Amniotic stem cell (primary cell): ENCODE measurements at regions not wholly inside any gene's neighbourhood (a gene's known extent, or its start where the extent isn't known, plus 50 kb on each side); places are given as distances from the start of the nearest gene placed in this dataset.

Experiments
- DNase-seq: peaks from one replicate; lab custom pipeline; 2025; lab: John Stamatoyannopoulos, UW

- no peak for DNase-seq
Observed at GRCh38 chr16:62564291-62564690, 528.1 kb upstream of the CDH8 start.

DNA sequence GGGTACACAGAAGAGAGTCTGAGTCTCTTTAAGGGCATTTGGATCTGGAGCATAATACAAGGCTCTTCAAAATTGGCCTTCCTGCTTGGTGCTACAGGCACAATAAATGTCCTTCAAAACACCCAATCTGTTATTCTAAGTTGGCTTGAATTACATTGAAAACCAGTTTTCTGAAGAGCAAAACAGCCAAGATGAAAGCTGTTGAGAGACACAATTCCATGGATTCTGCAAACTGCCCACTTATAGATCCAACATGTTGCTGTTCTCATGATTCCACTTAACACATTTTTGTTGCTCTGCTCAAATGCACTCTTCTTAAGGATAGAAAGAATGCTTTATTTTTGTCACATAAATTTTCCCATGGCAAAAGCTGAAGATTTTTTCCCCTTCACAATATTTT, 525.9 kb upstream of the CDH8 start:
- no peak for DNase-seq

GRCh38 chr16:62549875-62550274, 513.6 kb upstream of the CDH8 start:
- DNase-seq, result no peak

GRCh38 chr16:62548095-62548494, 511.9 kb upstream of the CDH8 start:
- no peak for DNase-seq

GRCh38 chr16:62546701-62547100, 510.5 kb upstream of the CDH8 start:
- DNase-seq, result no peak

DNA sequence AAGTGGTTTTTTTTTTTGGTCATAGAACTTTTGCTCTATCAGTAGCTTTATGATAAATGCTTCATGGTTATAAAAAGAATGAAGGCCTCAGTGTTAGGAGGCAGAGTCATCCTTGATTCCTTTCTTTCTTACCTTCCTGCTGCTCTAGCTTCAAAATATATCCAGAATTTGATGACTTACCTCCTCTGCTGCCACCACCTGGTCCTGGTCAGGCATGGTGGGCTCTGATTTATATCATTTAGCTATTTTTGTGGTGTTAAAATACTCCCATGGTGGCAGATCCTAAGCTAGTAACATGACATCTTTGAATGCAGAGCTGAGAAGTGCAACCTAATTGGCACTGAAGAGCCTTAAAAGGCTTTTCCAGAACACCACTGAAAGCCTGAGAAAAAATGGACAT, 508.8 kb upstream of the CDH8 start:
- DNase-seq, result no peak

GRCh38 chr16:62543516-62543915, 507.3 kb upstream of the CDH8 start:
- no peak for DNase-seq

GRCh38 chr16:62539657-62540056, 503.4 kb upstream of the CDH8 start:
- no peak for DNase-seq

- no peak for DNase-seq
Observed at GRCh38 chr16:62530426-62530825, 494.2 kb upstream of the CDH8 start.

- DNase-seq, result no peak
Observed at GRCh38 chr16:62516001-62516400, 479.8 kb upstream of the CDH8 start.

DNA sequence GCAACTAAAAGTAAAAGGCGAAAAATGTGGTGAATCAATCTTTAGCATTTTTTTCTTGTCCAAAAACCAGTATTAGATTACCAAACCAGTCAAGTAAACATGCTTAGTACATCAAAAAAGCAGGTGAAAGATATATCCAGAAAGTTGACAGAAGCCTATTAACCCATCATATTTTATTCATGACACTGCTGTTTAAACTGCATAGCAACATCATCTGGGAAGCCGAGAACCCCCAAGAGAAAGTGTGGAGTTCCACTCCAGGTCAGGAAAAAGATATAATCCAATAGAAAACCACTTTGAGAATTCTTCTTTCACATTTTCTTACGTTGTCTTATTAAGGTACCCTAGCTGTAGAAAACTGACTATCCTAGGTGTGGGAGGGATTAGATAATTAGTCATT, 466.8 kb upstream of the CDH8 start:
- no peak for DNase-seq

DNA sequence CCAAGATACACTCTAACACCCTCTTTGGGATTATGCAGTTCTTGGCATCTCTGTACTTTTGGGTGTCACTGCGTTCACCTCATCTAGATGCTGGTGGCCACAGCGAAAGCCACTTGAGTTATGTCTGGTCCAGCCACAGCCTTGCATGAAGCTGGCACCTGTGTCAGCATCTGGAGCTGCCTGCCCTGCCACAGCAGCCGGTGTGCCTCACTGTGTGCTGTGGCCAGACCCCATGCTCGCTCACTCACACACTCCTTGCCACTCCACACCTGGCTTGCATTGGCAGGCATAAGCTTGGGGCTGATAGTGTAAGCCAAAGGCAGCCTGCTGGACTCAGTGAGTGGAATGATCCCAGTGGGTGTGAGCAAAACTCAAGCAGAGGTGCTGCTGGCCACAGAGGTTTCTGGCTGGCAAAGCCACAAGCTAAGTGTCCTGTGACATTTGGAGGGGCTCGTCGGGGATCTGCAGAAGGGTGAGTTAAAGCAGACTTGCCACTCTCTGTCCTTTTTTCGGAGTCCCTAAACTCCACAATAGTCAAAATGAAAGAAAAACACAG, 442.7 kb upstream of the CDH8 start:
- no peak for DNase-seq

GRCh38 chr16:62477796-62478195, 441.6 kb upstream of the CDH8 start:
- DNase-seq, result no peak

DNA sequence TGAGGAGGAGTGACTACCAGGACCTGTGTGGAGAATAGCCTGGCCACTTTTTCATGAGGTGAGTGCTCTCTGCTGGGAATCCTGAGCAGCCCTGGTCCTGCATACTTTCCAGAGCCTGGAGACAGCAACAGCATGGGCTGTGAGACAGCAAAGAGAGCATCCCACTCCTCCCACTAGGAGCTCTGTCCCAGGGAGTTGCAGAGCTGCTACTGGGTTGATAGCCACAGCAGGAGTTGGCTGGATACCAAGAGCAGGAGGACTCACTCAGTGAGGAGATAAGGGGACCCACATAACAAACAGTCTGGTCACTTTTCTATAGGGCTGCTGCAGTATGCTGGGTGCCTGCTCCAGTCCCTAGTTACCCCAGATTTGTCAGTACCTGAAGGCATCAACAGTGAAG, 439.3 kb upstream of the CDH8 start:
- DNase-seq, result no peak

- DNase-seq, result no peak
Observed at GRCh38 chr16:62462971-62463370, 426.7 kb upstream of the CDH8 start.

DNA sequence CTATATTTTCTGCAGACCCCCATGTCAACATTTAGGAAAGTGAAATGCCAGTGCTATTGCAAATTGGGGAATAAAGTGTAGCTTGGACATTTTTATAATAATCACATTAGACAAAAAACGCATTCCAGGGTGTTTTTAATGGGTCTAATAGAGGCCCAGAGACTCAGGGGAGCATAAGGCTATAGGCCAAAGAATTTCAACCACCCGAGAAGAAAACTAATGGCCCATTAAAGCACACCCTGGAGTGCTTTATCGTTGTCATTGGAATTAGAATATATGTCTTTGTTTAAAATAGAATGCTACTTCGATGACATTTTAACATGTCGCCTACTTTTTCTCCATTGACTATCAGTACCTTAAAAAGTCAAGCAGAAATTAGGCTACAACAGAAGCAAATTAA, 414.1 kb upstream of the CDH8 start:
- DNase-seq, result no peak

- DNase-seq, result no peak
Observed at GRCh38 chr16:62445909-62446308, 409.7 kb upstream of the CDH8 start.

DNA sequence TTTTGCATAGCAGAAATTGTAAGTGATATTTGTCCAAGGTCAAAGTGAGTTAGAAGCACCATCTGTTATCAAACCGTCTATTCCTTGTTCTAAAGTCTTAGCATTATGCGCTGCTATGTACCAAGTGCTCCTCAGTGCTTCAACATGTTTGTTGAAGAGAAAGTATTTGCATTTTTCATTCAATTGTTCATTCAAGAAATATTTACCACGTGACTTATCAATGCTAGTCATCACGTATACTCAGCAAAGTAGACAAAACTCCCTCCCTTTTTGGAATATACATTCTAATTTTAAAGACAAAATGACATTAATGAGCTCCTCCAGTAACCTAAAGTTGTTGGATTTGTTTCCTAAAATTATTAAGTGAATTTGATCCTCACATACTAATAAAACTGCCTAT, 388.0 kb upstream of the CDH8 start:
- DNase-seq, result no peak

DNA sequence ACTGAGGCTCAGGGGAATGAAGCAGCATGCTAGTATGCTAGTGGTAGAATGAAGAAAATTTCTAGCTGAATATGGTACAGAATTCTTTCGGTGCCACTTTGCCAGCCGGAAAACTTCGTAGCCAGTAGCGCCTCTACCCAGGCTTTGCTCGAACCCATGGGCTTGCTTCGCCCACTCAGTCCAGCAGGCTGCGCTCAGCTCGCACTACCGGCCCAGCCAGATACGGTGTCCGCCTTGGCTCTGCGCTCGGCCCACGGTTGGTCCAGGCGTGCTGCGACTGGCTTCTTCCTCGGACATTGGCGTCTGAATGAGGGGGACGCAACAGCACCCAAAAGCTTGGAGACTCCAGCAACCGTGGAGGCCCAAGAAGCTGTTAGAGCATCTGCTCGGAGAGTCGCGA, 372.5 kb upstream of the CDH8 start:
- DNase-seq, result no peak

DNA sequence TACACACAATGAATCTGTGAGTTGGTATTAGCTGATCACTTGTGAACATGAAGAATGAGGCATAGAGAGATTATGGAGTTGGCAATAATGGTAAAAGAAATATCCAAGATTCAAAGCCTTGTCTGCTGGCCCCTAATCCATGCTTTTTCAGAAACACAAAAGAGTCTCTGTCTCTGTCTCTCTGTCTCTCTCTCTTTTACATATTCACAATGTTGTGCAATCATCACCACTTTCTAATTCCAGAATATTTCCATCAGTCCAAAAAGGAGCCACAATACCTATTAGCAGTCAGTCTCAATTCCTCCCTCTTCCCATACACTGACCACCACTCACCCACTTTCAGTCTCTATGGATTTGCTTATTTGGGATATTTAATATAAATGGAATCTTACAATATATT, 370.1 kb upstream of the CDH8 start:
- no peak for DNase-seq

DNA sequence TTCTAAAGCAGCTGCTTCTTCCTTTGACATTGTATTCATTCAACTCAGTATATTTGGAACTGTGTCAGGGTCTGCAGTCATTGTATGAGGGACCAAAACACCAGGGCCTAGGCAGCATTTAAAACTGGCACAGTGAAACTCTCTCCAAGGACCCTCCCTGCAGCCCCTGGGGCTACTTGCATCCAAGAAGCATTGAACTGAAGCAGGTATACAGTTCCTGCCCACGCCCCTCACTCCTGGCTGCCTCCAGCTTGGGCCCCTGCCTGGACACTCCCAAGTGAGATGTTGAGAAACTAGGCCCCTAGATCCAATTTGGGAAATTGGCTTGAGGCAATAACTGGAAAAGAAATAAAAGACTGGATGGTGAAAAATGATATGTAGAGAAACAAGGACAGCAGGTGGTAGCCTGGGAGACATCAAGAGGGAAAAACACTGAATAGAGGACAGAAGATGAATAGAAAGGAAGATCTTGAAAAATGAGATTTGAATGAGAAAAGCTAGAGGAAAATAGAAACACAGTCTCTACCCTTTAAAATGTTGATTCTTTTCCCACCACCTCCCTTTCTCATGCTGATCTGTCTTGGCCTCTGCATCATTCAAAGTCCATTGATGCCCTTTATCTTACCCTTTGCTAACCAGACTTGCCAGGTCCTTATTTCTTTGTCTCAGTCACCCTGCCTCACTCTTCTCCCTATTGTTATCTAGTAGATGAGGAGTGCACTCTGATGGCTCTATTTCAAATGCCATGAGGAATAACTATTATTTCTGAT, 368.8 kb upstream of the CDH8 start:
- DNase-seq, result no peak

DNA sequence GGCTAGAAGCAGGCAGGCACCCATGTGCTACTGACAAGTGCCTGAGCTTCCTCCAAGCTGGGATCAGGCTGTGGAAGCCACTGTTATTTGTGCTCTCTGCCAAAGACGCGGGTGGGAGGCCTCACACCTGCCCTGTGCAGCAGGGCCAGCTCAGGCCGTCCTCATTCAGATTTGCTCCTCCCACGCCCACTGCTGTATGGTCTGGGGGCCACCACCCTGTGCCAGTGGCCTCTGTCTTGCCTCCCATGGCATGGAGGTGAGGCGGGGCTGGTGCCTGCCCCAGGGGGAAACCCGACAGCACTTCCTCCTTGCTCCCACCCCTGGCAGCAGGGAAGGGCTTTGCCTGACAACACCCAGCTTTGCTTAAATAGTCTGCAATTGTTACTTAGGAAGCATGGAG, 356.5 kb upstream of the CDH8 start:
- DNase-seq, result no peak

DNA sequence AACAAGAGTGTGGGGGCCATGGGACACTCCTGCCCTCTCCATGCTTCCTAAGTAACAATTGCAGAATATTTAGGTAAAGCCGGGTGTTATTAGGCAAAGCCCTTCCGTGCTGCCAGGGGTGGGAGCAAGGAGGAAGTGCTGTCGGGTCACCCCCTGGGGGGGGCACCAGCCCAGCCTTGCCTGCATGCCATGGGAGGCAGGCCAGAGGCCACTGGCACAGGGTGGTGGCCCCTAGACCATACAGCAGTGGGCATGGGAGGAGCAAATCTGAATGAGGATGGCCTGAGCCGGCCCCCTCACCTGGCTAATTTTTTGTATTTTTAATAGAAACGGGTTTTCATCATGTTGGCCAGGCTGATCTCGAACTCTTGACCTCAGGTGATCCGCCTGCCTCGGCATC, 355.7 kb upstream of the CDH8 start:
- no peak for DNase-seq

GRCh38 chr16:62391134-62391533, 354.9 kb upstream of the CDH8 start:
- DNase-seq, result no peak
